Pancreas (tissue), 10 donors: ENCODE measurements at regions not wholly inside any gene's neighbourhood (a gene's known extent, or its start where the extent isn't known, plus 50 kb on each side); places are given as distances from the start of the nearest gene placed in this dataset.

ENCODE experiments used
- ATAC-seq, 4 donors: fragments of 200-7000 bp; cut with Tn5 transposase; one replicate each; pipeline versions ENCODE4 v1.8.0 to v1.9.1; 2020; ENCODE audit warnings: mild to moderate bottlenecking in 4 of 4, moderate library complexity in 4 of 4
- DNase-seq, 6 donors: peaks; one replicate each; pipeline ENCODE4 v3.0.0-alpha.2; 2020
- FAIRE-seq: peaks from 2 replicates; lab custom pipeline; 2012; peaks lifted over from hg19 to GRCh38; lab: Jason Lieb, UNC
- H3K27ac ChIP-seq, 4 donors: fragments of 200-600 bp; sonication (generic); 1 replicate in 3 of 4; 2 replicates in 1 of 4; pipeline versions ENCODE4 v1.5.0 to v1.8.0; 2020
- H3K27me3 ChIP-seq, 4 donors: fragments of 200-600 bp; one replicate each; pipeline ENCODE4 v1.8.0; 2021
- H3K36me3 ChIP-seq, 3 donors: fragments of 200-600 bp; sonication (generic) in 1 of 3; one replicate each; pipeline versions ENCODE4 v1.5.0 to v1.8.0; 2020 to 2021
- H3K4me1 ChIP-seq, 3 donors: fragments of 200-600 bp; one replicate each; pipeline ENCODE4 v1.8.0; 2021
- H3K4me3 ChIP-seq, 4 donors: fragments of 200-600 bp; sonication (generic) in 2 of 4; one replicate each; pipeline versions ENCODE4 v1.5.0 to v1.8.0; 2020 to 2021
- H3K9me3 ChIP-seq, 4 donors: fragments of 200-600 bp; one replicate each; pipeline ENCODE4 v1.8.0; 2021
- CTCF ChIP-seq, 4 donors: fragments of 200-600 bp; sonication (generic) in 3 of 4; IDR thresholded peaks; one replicate each; pipeline versions ENCODE4 v1.5.0 to v1.8.0; 2021; ENCODE audit warnings: antibody characterized with exemption in 4 of 4
- WGBS, 2 donors: extraction: QIAGEN DNeasy Blood & Tissue Kit; methylation state at CpG; one replicate each; pipeline ENCODE4 v1.1.7; 2013; 5-methylcytosine and 5-hydroxymethylcytosine counted together
- intact Hi-C, 3 donors: fragments of 100-400 bp; cut with DNase I; formaldehyde crosslinking; loops; one replicate each; pipeline versions ENCODE4 v1.11.1 to v1.14.2; 2022
- donor health status: healthy with polysubstance abuse.
- donor health status: DM: no; HTN: no; CAD: no; lungs with moderate emphysema.
- donor health status: DM: no; HTN: no; CAD: no.
- donor health status: control.
- donor health status: control.
- donor health status: Bipolar disorder and iron deficiency.
- donor health status: DM: yes; HTN: yes; CAD: no.
- donor health status: DM: no; HTN: no; CAD: no.
- donor health status: DM: no; HTN: no; CAD: no.
- donor health status: DM: yes; HTN: yes; CAD: no.

GRCh38 chr6:28655164-28655563 lies 129.5 kb downstream of the GPX5 start:
- peaks cover 0 to 60% (median 0%) of the 10 kb centered on the region in 4 donors for H3K27me3 ChIP-seq
- no peak overlapping the region for H3K27ac ChIP-seq
- no peak for ATAC-seq
- intact Hi-C loops, result no loop called here
- H3K4me3 ChIP-seq, result no peak overlapping the region
- H3K9me3 ChIP-seq, result no peaks in the 10 kb centered on the region
- H3K4me1 ChIP-seq, result no peaks in the 10 kb centered on the region
- H3K36me3 ChIP-seq, result no peaks in the 10 kb centered on the region
- no peak for TF ChIP-seq CTCF (IDR thresholded peaks at IDR 0.05)
- no peak for FAIRE-seq
- 75 to 83% methylated on average over 5 of the region's 5 CpGs for WGBS, 2 donors
- no peak for DNase-seq

GRCh38 chr6:28656715-28657114 lies 131.0 kb downstream of the GPX5 start:
- FAIRE-seq, result no peak
- intact Hi-C loops, result no loop called here
- H3K9me3 ChIP-seq, result no peaks in the 10 kb centered on the region
- no peak for DNase-seq
- TF ChIP-seq CTCF (IDR thresholded peaks at IDR 0.05), result no peak
- 27 to 36% methylated on average over 3 of the region's 3 CpGs for WGBS, 2 donors
- no peaks in the 10 kb centered on the region for H3K4me1 ChIP-seq
- H3K4me3 ChIP-seq, result no peak overlapping the region
- ATAC-seq, result no peak
- no peaks in the 10 kb centered on the region for H3K36me3 ChIP-seq
- peaks cover 0 to 65% (median 0%) of the 10 kb centered on the region in 4 donors for H3K27me3 ChIP-seq
- H3K27ac ChIP-seq, result no peak overlapping the region

GRCh38 chr6:28657381-28657768 lies 131.7 kb downstream of the GPX5 start:
- no peak for FAIRE-seq
- Histone ChIP-seq H3K27ac (no peak overlapping the region), H3K36me3 (no peaks in the 10 kb centered on the region), H3K4me3 (peak overlapping the region in 1 of 4 donors; percentile 20), H3K4me1 (no peaks in the 10 kb centered on the region), H3K27me3 (peaks cover 0 to 71% (median 0%) of the 10 kb centered on the region in 4 donors), H3K9me3 (no peaks in the 10 kb centered on the region)
- no peak for DNase-seq
- WGBS, 2 donors, result 4 to 5% methylated on average over 10 of the region's 10 CpGs
- no peak for TF ChIP-seq CTCF (IDR thresholded peaks at IDR 0.05)
- ATAC-seq, result no peak
- intact Hi-C loops, result no loop called here

GRCh38 chr6:28657769-28658465 lies 132.2 kb downstream of the GPX5 start:
- no peak for TF ChIP-seq CTCF (IDR thresholded peaks at IDR 0.05)
- DNase-seq (peak in 1 of 6 donors; percentile 22), FAIRE-seq (no peak), ATAC-seq (peak; percentile 70 to 87 (median 84))
- peak overlapping the region in 2 of 4 donors; percentile 6 to 20 for H3K4me3 ChIP-seq
- intact Hi-C loops, result no loop called here
- no peaks in the 10 kb centered on the region for H3K4me1 ChIP-seq
- no peak overlapping the region for H3K27ac ChIP-seq
- WGBS, 2 donors, result 4 to 6% methylated on average over 27 of the region's 27 CpGs
- peaks cover 0 to 68% (median 0%) of the 10 kb centered on the region in 4 donors for H3K27me3 ChIP-seq
- no peaks in the 10 kb centered on the region for H3K9me3 ChIP-seq
- H3K36me3 ChIP-seq, result no peaks in the 10 kb centered on the region
